Activated T-helper 1 cell treated with anti-CD3 and anti-CD28 coated beads, Interleukin-2, amount 50 U/mL, for 16 hours (primary cell): ENCODE measurements at regions not wholly inside any gene's neighbourhood (a gene's known extent, or its start where the extent isn't known, plus 50 kb on each side); places are given as distances from the start of the nearest gene placed in this dataset.
A peak's percentile ranks its signal among the peaks of the same experiment; 100 is the strongest.

Source experiments
- DNase-seq, 2 donors: peaks; one replicate each; pipeline ENCODE4 v3.0.0-alpha.2; 2020; ENCODE audit warnings: low read depth in 1 of 2, low spot score in 1 of 2

GRCh38 chr9:36462245-36462644 is 62.2 kb upstream of the RNF38 start:
- no peak for DNase-seq

GRCh38 chr9:36461323-36461722 is 61.3 kb upstream of the RNF38 start:
- DNase-seq, result no peak

- DNase-seq, result peak; percentile 26 to 45
Measured at GRCh38 chr9:36458430-36458915, 58.4 kb upstream of the RNF38 start.

- no peak for DNase-seq
Measured at GRCh38 chr9:36457836-36458429, 57.9 kb upstream of the RNF38 start.

- DNase-seq, result no peak
Measured at GRCh38 chr9:36456480-36457065, 56.5 kb upstream of the RNF38 start.

- DNase-seq, result no peak
Measured at GRCh38 chr9:36451949-36452348, 51.9 kb upstream of the RNF38 start.

GRCh38 chr9:36450110-36450732 is 50.2 kb upstream of the RNF38 start:
- no peak for DNase-seq
